ENCODE measurements at regions not wholly inside any gene's neighbourhood (a gene's known extent, or its start where the extent isn't known, plus 50 kb on each side); places are given as distances from the start of the nearest gene placed in this dataset.

GRCh38 chr18:55838841-55839240 lies 250.8 kb upstream of the TCF4 start:
- DNase-seq = peak; percentile 62

GRCh38 chr18:55838319-55838718 lies 250.3 kb upstream of the TCF4 start:
- DNase-seq = no peak

GRCh38 chr18:55833543-55833942 lies 245.6 kb upstream of the TCF4 start:
- DNase-seq = peak; percentile 99

- no peak for DNase-seq
These were observed 242.6 kb upstream of the TCF4 start for GRCh38 chr18:55830544-55830943.

- peak; percentile 65 for DNase-seq
These were observed 233.2 kb upstream of the TCF4 start for GRCh38 chr18:55821219-55821618.

GRCh38 chr18:55819448-55819847 lies 231.5 kb upstream of the TCF4 start:
- DNase-seq = no peak

GRCh38 chr18:55818284-55818683 lies 230.3 kb upstream of the TCF4 start:
- peak; percentile 54 for DNase-seq

GRCh38 chr18:55811925-55812324 lies 223.9 kb upstream of the TCF4 start:
- DNase-seq = no peak

- DNase-seq = peak; percentile 53
These were observed 217.7 kb upstream of the TCF4 start for GRCh38 chr18:55805666-55806065.

GRCh38 chr18:55795101-55795669 lies 207.2 kb upstream of the TCF4 start:
- no peak for DNase-seq

GRCh38 chr18:55794288-55795052 lies 206.5 kb upstream of the TCF4 start:
- DNase-seq = peak; percentile 58

GRCh38 chr18:55790296-55790695 lies 202.3 kb upstream of the TCF4 start:
- peak; percentile 97 for DNase-seq

GRCh38 chr18:55787536-55788073 lies 199.6 kb upstream of the TCF4 start:
- no peak for DNase-seq

- DNase-seq = no peak
These were observed 198.8 kb upstream of the TCF4 start for GRCh38 chr18:55786651-55787272.

GRCh38 chr18:55783921-55784320 lies 195.9 kb upstream of the TCF4 start:
- DNase-seq = no peak

- peak; percentile 84 for DNase-seq
These were observed 193.5 kb upstream of the TCF4 start for GRCh38 chr18:55781481-55781957.

- peak; percentile 35 for DNase-seq
These were observed 192.6 kb upstream of the TCF4 start for GRCh38 chr18:55780586-55781071.

GRCh38 chr18:55779691-55780585 lies 191.9 kb upstream of the TCF4 start:
- DNase-seq = peak; percentile 48

GRCh38 chr18:55778788-55779690 lies 191.0 kb upstream of the TCF4 start:
- DNase-seq = no peak

GRCh38 chr18:55777666-55778304 lies 189.8 kb upstream of the TCF4 start:
- DNase-seq = peak; percentile 39

- DNase-seq = no peak
These were observed 188.0 kb upstream of the TCF4 start for GRCh38 chr18:55775972-55776371.
